Natural killer cell (primary cell): ENCODE measurements at regions not wholly inside any gene's neighbourhood (a gene's known extent, or its start where the extent isn't known, plus 50 kb on each side); places are given as distances from the start of the nearest gene placed in this dataset.
"Not testable (repeated sequence)": the region's sequence is repeated elsewhere in the genome, so short reads cannot be mapped to it uniquely, and the experiment has no call there.

ENCODE experiments used
- ATAC-seq, 3 donors: fragments of 150-1000 bp in 2 of 3; fragments of 200-7000 bp in 1 of 3; cut with Tn5 transposase; 1 replicate in 1 of 3; 2 replicates in 2 of 3; pipeline ENCODE4 v1.10.0; 2021; ENCODE audit warnings: mild to moderate bottlenecking in 2 of 3, moderate library complexity in 2 of 3
- DNase-seq, 2 donors: peaks; one replicate each; pipeline versions ENCODE4 v3.0.0 to v3.0.0-alpha.2; 2013 to 2021; ENCODE audit warnings: mixed read lengths in 1 of 2
- H3K27ac ChIP-seq: one replicate; pipeline ENCODE4 v1.5.1; 2013; ENCODE audit warnings: mild to moderate bottlenecking, low read length
- H3K27me3 ChIP-seq: one replicate; pipeline ENCODE4 v1.6.1; 2013; ENCODE audit warnings: low read length; ENCODE audit not compliant: control insufficient read depth, insufficient read depth
- H3K36me3 ChIP-seq: one replicate; pipeline ENCODE4 v1.6.1; 2013; ENCODE audit warnings: low read length; ENCODE audit not compliant: control insufficient read depth, insufficient read depth
- H3K4me1 ChIP-seq: one replicate; pipeline ENCODE4 v1.6.1; 2013; ENCODE audit warnings: low read length; ENCODE audit not compliant: control insufficient read depth, insufficient read depth
- H3K4me3 ChIP-seq: one replicate; pipeline ENCODE4 v1.5.1; 2013; ENCODE audit warnings: low read length
- H3K9me3 ChIP-seq: one replicate; pipeline ENCODE4 v1.6.1; 2013; ENCODE audit warnings: low read length; ENCODE audit not compliant: control insufficient read depth, insufficient read depth
- H3K27ac Mint-ChIP-seq, 2 donors: one replicate each; pipeline ENCODE4 v1.8.0; 2022; ENCODE audit warnings: mild to moderate bottlenecking in 2 of 2, mixed read lengths in 2 of 2, moderate library complexity in 1 of 2
- H3K27me3 Mint-ChIP-seq, 2 donors: one replicate each; pipeline ENCODE4 v1.8.0; 2022; ENCODE audit warnings: low read depth in 2 of 2, mixed read lengths in 2 of 2
- H3K36me3 Mint-ChIP-seq: one replicate; pipeline ENCODE4 v1.8.0; 2022; ENCODE audit warnings: mixed read lengths
- H3K4me1 Mint-ChIP-seq, 2 donors: one replicate each; pipeline ENCODE4 v1.8.0; 2022; ENCODE audit warnings: mixed read lengths in 2 of 2
- H3K4me3 Mint-ChIP-seq: one replicate; pipeline ENCODE4 v1.8.0; 2022; ENCODE audit warnings: mild to moderate bottlenecking, moderate library complexity, mixed read lengths
- H3K9me3 Mint-ChIP-seq, 2 donors: one replicate each; pipeline ENCODE4 v1.8.0; 2022; ENCODE audit warnings: mixed read lengths in 2 of 2
- WGBS: methylation state at CpG from one replicate; pipeline ENCODE4 v1.1.7; 2013; ENCODE audit warnings: missing lambda C conversion rate; ENCODE audit not compliant: insufficient coverage; 5-methylcytosine and 5-hydroxymethylcytosine counted together
- intact Hi-C: fragments of 100-400 bp; cut with micrococcal nuclease; formaldehyde crosslinking; loops from one replicate; pipeline ENCODE4 v1.14.2; 2022
- TF ChIP-seq, protein P1 (sequence below): fragments of 200-600 bp; IDR thresholded peaks from one replicate; pipeline ENCODE4 v1.8.0; 2022; ENCODE audit warnings: antibody characterized with exemption

DNA sequence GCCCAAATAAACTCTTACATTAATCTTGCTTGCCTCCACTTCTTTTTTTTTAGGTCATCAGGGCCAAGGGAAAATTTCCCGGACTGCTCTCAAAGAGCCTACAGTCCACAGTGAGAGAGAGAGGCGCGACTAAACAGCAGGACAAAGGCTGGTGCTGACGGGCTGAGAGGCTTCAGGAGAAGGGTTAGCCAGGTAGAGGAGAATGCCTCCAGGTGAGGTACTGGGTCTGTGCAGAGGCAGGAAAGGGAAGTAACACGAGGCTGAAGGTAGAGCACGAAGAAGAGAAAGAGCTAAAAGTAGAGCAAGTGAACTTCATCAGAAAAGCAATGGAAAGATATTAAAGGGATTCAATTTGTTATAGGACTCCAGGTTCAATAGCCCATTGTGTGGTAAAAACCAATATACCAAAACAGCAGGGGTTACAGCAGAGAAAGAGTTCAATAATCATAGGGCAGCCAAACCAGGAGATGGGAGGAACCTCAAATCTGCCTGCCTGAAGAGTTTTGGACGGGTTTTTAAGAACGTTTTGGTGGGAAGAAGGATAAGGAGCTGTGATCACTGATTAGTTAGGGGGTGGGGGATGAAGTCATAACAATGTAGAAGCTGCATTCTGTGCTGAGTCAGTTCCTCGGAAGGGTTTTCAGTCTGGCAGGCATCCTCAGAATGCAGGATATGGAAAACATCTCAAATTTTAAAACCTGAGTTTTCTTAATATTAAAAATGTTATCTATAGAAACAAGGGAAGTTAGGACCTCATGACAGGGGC, 171.5 kb downstream of the AKR1D1 start:
- H3K27me3 Mint-ChIP-seq: no peaks in the 10 kb centered on the region
- H3K9me3 Mint-ChIP-seq: peaks cover 8 to 9% of the 10 kb centered on the region in 2 donors

DNA sequence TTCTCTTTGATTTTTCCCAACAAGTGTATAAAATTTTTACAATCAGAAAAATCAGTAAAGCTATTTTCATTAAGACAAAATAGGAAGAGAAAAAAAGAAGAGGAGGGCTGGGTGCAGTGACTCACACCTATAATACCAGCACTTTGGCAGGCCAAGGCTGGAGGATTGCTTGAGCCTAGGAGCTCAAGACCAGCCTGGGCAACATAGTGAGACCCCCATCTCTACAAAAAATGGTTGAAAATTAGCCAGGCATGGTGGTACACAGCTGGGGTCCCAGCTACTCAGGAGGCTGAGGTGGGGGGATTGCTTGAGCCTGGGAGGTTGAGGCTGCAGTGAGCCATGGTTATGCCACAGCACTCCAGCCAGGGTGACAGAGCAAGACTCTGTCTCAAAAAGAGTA, 172.3 kb downstream of the AKR1D1 start:
- Mint-ChIP-seq H3K9me3 (peaks cover 8 to 9% of the 10 kb centered on the region in 2 donors), H3K36me3 (no peaks in the 10 kb centered on the region), H3K27me3 (no peaks in the 10 kb centered on the region), H3K4me1 (no peaks in the 10 kb centered on the region), H3K27ac (no peak overlapping the region), H3K4me3 (no peak overlapping the region)
- no peak overlapping the region for H3K27ac ChIP-seq
- no peaks in the 10 kb centered on the region for H3K4me1 ChIP-seq
- TF ChIP-seq, protein P1, sequence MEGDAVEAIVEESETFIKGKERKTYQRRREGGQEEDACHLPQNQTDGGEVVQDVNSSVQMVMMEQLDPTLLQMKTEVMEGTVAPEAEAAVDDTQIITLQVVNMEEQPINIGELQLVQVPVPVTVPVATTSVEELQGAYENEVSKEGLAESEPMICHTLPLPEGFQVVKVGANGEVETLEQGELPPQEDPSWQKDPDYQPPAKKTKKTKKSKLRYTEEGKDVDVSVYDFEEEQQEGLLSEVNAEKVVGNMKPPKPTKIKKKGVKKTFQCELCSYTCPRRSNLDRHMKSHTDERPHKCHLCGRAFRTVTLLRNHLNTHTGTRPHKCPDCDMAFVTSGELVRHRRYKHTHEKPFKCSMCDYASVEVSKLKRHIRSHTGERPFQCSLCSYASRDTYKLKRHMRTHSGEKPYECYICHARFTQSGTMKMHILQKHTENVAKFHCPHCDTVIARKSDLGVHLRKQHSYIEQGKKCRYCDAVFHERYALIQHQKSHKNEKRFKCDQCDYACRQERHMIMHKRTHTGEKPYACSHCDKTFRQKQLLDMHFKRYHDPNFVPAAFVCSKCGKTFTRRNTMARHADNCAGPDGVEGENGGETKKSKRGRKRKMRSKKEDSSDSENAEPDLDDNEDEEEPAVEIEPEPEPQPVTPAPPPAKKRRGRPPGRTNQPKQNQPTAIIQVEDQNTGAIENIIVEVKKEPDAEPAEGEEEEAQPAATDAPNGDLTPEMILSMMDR: no peak
- DNase-seq (no peak), ATAC-seq (no peak)
- peaks cover 8% of the 10 kb centered on the region for H3K9me3 ChIP-seq
- peaks cover 2% of the 10 kb centered on the region for H3K27me3 ChIP-seq
- H3K4me3 ChIP-seq: no peak overlapping the region
- no peaks in the 10 kb centered on the region for H3K36me3 ChIP-seq
- intact Hi-C loops: no loop called here

More for the DNA sequence above, 171.5 kb downstream of the AKR1D1 start:
- intact Hi-C loops: no loop called here
- ATAC-seq: no peak
- no peak overlapping the region for H3K27ac ChIP-seq
- H3K4me1 ChIP-seq: no peaks in the 10 kb centered on the region
- WGBS: 64% methylated on average over 9 of the region's 9 CpGs
- peaks cover 2% of the 10 kb centered on the region for H3K27me3 ChIP-seq
- no peak for DNase-seq
- no peak overlapping the region for H3K4me3 ChIP-seq
- no peaks in the 10 kb centered on the region for H3K36me3 Mint-ChIP-seq
- TF ChIP-seq, protein P1: no peak
- H3K4me1 Mint-ChIP-seq: no peaks in the 10 kb centered on the region
- no peak overlapping the region for H3K4me3 Mint-ChIP-seq
- no peaks in the 10 kb centered on the region for H3K36me3 ChIP-seq
- H3K27ac Mint-ChIP-seq: no peak overlapping the region
- H3K9me3 ChIP-seq: peaks cover 8% of the 10 kb centered on the region

DNA sequence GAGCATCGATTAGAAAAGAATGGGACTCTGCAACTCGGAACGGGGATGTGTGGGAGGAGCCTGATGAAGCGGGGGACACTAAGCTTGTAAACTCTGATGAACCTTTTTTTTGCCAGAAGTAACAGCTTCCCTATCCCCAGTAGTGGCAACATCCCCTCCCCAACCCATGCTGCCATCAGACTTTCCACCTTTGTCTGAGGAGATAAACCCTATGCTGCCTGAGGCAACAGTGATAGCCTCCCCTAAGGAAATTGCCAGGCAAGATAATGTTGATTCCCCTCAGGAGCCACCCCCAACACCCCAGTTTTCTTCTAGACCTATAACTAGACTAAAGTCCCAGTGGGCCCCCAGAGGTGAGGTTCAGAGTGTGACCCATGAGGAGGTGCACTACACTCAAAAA, 173.7 kb downstream of the AKR1D1 start:
- no peak overlapping the region for H3K27ac ChIP-seq
- H3K36me3 ChIP-seq: no peaks in the 10 kb centered on the region
- Mint-ChIP-seq H3K27me3 (no peaks in the 10 kb centered on the region), H3K4me1 (no peaks in the 10 kb centered on the region), H3K27ac (no peak overlapping the region), H3K4me3 (no peak overlapping the region), H3K36me3 (no peaks in the 10 kb centered on the region), H3K9me3 (peaks cover 6% of the 10 kb centered on the region in 2 donors)
- ATAC-seq (no peak), DNase-seq (no peak)
- peaks cover 8% of the 10 kb centered on the region for H3K9me3 ChIP-seq
- H3K4me3 ChIP-seq: no peak overlapping the region
- TF ChIP-seq, protein P1: no peak
- H3K27me3 ChIP-seq: peaks cover 2% of the 10 kb centered on the region
- WGBS: 91% methylated on average over 4 of the region's 4 CpGs
- intact Hi-C loops: no loop called here
- H3K4me1 ChIP-seq: no peaks in the 10 kb centered on the region

DNA sequence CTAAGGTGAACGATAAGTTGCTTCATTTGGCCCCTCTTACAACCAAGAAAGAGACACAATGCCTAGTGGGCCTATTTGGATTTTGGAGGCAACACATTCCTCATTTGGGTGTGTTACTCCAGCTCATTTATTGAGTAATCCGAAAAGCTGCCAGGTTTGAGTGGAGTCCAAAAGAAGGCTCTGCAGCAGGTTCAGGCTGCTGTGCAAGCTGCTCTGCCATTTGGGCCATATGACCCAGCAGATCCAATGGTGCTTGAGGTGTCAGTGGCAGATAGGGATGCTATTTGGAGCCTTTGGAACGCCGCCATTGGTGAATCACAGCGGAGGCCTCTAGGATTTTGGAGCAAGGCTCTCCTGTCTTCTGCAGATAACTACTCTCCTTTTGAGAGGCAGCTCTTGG, 176.4 kb downstream of the AKR1D1 start:
- not testable (repeated sequence) for DNase-seq

More for the DNA sequence above, 176.4 kb downstream of the AKR1D1 start:
- H3K36me3 ChIP-seq, H3K4me3 Mint-ChIP-seq, H3K27ac Mint-ChIP-seq, H3K9me3 ChIP-seq, H3K27me3 Mint-ChIP-seq, H3K27me3 ChIP-seq, H3K4me1 Mint-ChIP-seq, H3K4me1 ChIP-seq, H3K27ac ChIP-seq, H3K36me3 Mint-ChIP-seq, ATAC-seq, H3K9me3 Mint-ChIP-seq, intact Hi-C loops, H3K4me3 ChIP-seq: not testable (repeated sequence)
- WGBS: 96% methylated on average over 5 of the region's 5 CpGs
